Stimulated activated CD4-positive, alpha-beta T cell treated with anti-CD3 and anti-CD28 coated beads, TNF-alpha, amount 100 ng/mL, for 24 hours (primary cell): ENCODE measurements at regions not wholly inside any gene's neighbourhood (a gene's known extent, or its start where the extent isn't known, plus 50 kb on each side); places are given as distances from the start of the nearest gene placed in this dataset.
"Not testable (repeated sequence)": the region's sequence is repeated elsewhere in the genome, so short reads cannot be mapped to it uniquely, and the experiment has no call there.

Experiments used
- DNase-seq, 3 experiments: peaks; one replicate each; pipeline ENCODE4 v3.0.0-alpha.2; 2020; ENCODE audit warnings: low read depth in 3 of 3

DNA sequence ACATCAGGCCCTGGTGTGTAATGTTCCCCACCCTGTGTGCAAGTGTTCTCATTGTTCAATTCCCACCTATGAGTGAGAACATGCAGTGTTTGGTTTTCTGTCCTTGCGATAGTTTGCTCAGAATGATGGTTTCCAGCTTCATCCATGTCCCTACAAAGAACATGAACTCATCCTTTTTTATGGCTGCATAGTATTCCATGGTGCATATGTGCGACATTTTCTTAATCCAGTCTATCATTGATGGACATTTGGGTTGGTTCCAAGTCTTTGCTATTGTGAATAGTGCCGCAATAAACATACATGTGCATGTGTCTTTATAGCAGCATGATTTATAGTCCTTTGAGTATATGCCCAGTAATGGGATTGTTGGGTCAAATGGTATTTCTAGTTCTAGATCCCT is 60.5 kb upstream of the PSME4 start:
- DNase-seq, result not testable (repeated sequence)

DNA sequence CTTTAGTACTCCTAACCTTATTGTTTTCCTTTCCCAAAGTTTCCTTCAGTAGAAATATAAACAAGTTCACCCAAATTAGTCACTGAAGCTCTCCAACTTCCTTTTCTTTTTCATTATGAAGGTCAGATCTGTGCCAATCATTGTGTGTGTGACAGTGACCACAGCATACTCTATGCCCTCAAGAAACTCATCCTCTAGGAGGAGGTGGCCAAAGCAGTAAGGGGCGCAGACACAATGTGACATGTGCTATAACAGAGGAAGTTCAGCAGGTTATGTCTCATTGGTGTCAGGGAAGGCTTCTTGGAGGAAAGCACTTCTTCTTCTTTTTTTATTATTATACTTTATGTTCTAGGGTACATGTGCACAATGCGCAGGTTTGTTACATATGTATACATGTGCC is 60.0 kb upstream of the PSME4 start:
- DNase-seq, result no peak

DNA sequence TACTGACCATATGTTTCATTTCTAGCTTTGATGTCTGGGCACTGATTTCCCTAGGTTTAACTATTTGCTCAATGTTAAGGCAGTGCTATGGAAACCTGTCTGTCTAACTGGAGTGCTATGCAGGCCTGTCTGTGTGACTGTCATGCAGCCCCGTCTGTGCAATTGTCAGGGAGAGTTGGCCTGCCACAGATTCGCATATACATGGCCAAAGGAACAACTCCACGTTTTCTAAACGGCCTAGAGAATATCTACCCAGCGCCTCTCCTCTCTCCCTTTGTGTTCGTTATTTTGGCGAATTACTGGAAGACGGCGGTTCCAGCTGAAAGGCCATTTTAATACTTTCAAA is 59.6 kb upstream of the PSME4 start:
- no peak for DNase-seq

DNA sequence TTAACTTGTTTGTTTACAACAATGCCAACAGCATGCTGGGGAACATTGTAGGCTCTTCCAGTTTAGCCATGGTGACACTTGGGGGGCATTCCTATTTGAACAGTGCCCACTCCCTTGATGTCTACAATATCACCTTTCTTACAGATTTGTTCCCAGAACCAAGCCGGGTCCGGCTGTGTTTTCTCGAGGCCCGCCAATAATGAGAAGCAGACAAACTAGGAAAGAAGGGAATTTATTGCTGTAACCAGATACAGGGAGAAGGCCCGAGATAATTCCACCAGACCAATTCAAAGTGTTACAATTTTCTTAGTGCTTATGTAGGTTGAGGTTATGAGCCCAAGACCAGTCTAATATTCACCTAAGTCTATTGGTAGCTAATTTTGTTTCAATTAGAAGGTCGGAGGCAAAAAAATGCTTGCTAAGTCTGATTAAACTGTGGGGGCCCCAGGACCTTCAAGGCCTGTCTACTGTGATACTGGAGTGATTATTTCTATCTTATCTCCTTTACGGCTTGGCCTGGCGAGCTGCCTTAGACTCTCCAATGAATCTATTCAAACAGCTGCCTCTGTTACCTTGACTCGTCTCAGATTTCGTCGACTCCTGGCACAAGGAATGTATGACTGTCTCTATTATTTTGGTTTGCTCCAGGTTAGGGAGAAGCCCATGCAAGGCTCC is 59.1 kb upstream of the PSME4 start:
- DNase-seq, result no peak

DNA sequence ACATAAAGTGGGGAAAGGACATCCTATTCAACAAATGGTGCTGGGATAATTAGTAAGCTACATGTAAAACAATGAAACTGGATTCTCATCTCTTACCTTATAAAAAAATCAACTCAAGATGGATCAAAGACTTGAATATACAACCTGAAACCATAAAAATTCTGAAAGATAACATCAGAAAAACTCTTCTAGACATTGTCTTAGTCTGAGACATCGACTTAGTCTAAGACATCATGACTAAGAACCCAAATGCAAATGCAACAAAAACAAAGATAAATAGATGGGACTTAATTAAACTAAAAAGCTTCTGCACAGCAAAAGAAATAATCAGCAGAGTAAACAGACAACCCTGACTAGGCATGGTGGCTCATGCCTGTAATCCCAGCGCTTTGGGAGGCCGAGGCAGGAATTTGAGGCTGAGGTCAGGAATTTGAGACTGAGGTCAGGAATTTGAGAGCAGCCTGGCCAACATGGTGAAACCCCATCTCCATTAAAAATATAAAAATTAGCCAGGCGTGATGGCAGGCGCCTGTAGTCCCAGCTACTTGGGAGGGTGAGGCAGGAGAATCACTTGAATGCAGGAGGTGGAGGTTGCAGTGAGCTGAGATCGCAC is 54.8 kb upstream of the PSME4 start:
- DNase-seq, result not testable (repeated sequence)

DNA sequence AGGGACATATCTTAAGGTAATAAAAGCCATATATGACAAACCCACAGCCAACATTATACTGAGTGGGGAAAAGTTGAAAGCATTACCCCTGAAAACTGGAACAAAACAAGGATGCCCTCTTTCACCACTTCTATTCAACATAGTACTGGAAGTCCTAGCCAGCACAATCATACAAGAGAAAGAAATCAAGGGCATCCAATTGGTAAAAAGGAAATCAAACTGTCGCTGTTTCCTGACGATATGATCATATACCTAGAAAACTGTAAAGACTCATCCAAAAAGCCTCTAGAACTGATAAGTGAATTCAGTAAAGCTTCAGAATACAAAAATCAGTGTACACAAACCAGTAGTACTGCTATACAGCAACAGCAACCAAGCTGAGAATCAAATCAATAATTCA is 53.8 kb upstream of the PSME4 start:
- DNase-seq, result no peak

DNA sequence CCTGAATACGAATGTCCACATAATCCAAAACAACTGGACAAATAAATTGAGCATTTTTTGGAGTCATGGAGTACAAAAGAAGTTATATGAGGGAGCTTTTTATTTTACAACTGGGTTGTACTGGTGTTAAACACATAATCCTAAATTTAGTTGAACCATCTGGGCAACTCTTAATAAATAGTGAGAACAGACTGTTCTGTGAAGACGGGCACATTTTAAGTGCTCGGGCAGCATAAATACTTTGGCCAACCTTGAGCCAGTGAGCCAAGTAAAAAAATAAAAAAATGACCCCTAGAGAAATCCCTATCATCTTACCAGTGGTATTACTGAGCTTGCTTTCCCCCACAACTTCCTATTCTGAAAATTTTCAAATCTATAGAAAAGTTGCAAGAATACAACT is 50.9 kb upstream of the PSME4 start:
- DNase-seq, result no peak

DNA sequence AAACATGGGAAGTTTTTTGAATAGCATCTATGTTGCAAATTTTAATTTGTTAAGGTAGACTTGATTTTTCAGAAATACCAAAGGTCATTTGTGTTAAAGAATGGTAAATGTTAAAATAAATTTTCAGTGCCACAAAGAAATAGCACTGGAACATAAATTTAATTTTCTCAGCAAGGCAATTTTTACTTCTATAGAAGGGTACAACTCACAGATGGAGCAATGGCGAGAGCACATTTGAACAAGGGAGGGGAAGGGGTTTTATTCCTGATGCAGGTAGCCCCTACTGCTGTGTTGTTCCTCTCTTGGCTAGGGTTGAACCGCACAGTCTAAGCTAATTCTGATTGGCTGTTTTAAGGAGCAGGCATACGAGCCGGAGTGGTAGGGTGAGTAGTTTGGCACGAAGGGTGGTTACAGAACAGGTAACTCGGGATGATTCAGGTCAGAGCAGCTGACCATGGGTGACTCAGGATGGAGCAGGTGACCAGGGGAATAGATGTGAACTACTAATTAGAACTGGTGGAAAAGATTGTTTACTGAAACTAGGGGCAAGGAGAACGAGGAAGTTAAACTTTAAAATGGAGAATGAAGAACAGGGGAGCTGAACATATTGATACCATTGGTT is 50.1 kb upstream of the PSME4 start:
- no peak for DNase-seq
